Esophagus squamous epithelium (tissue), 5 donors: ENCODE measurements at regions not wholly inside any gene's neighbourhood (a gene's known extent, or its start where the extent isn't known, plus 50 kb on each side); places are given as distances from the start of the nearest gene placed in this dataset.

Experiments used
- DNase-seq: peaks from one replicate; lab custom pipeline; 2025; lab: John Stamatoyannopoulos, UW
- H3K27ac ChIP-seq, 4 donors: fragments of 200-600 bp; sonication (generic); one replicate each; pipeline ENCODE4 v1.5.1; 2016 to 2019; ENCODE audit warnings: mild to moderate bottlenecking in 1 of 4
- H3K27me3 ChIP-seq, 4 donors: fragments of 200-600 bp; sonication (generic); 1 replicate in 3 of 4; 2 replicates in 1 of 4; pipeline versions ENCODE4 v1.5.1 to v1.6.0; 2017 to 2021; ENCODE audit warnings: antibody characterized with exemption in 1 of 4
- H3K36me3 ChIP-seq, 3 donors: fragments of 200-600 bp; sonication (generic); one replicate each; pipeline ENCODE4 v1.5.1; 2016 to 2019
- H3K4me1 ChIP-seq, 3 donors: fragments of 200-600 bp; sonication (generic); one replicate each; pipeline ENCODE4 v1.5.1; 2017 to 2019
- H3K4me3 ChIP-seq, 4 donors: fragments of 200-600 bp; sonication (generic); 1 replicate in 3 of 4; 2 replicates in 1 of 4; pipeline ENCODE4 v1.5.1; 2016 to 2019; ENCODE audit warnings: mild to moderate bottlenecking in 2 of 4, moderate library complexity in 1 of 4
- H3K9me3 ChIP-seq, 3 donors: fragments of 200-600 bp; sonication (generic); one replicate each; pipeline ENCODE4 v1.5.1; 2016 to 2019
- POLR2A ChIP-seq, 4 donors: fragments of 450-650 bp; IDR thresholded peaks; one replicate each; pipeline ENCODE4 v1.6.1; 2017; ENCODE audit warnings: antibody characterized with exemption in 4 of 4, mild to moderate bottlenecking in 4 of 4, moderate library complexity in 3 of 4
- WGBS, 2 donors: methylation state at CpG; one replicate each; pipeline ENCODE4 v1.1.5; 2018; 5-methylcytosine and 5-hydroxymethylcytosine counted together
- intact Hi-C: fragments of 100-400 bp; cut with DNase I; formaldehyde crosslinking; loops from one replicate; pipeline ENCODE4 v1.15.0; 2022
- TF ChIP-seq, protein P1 (sequence below), 6 experiments: fragments of 450-650 bp in 4 of 6; fragments of 200-600 bp in 2 of 6; sonication (generic) in 2 of 6; IDR thresholded peaks; one replicate each; pipeline ENCODE4 v1.5.1; 2016 to 2019; ENCODE audit warnings: antibody characterized with exemption in 6 of 6, mild to moderate bottlenecking in 4 of 6, moderate library complexity in 4 of 6
- donor health status: DM: yes; HTN: yes; CAD: no.

DNA sequence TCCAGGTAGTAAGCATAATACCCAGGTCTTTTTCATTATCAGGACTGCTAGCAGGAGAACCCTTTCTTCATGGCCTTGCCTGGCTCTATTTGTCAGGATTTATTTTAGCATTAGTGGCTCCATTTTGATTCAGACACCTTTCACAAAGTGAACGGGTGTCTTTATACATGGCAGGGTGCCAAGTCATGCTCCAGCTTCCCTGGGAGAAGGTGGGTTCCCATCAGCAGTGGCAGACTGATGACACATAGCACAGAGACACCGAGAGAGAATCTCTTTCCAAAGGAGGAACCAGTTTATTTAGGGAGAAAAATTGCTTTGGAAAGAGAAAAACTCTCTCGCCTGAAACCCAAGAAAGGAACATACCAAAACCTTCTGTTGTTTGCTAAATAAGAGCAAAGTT is 135.3 kb upstream of the TMTC4 start:
- H3K4me3 ChIP-seq: no peak overlapping the region
- peaks cover 0 to 16% (median 7%) of the 10 kb centered on the region in 3 donors for H3K4me1 ChIP-seq
- no peaks in the 10 kb centered on the region for H3K27me3 ChIP-seq
- 49 to 51% methylated on average over 3 of the region's 3 CpGs for WGBS, 2 donors
- H3K9me3 ChIP-seq: no peaks in the 10 kb centered on the region
- DNase-seq: no peak
- H3K27ac ChIP-seq: no peak overlapping the region
- H3K36me3 ChIP-seq: no peaks in the 10 kb centered on the region
- intact Hi-C loops: no loop called here
- TF ChIP-seq, protein P1, sequence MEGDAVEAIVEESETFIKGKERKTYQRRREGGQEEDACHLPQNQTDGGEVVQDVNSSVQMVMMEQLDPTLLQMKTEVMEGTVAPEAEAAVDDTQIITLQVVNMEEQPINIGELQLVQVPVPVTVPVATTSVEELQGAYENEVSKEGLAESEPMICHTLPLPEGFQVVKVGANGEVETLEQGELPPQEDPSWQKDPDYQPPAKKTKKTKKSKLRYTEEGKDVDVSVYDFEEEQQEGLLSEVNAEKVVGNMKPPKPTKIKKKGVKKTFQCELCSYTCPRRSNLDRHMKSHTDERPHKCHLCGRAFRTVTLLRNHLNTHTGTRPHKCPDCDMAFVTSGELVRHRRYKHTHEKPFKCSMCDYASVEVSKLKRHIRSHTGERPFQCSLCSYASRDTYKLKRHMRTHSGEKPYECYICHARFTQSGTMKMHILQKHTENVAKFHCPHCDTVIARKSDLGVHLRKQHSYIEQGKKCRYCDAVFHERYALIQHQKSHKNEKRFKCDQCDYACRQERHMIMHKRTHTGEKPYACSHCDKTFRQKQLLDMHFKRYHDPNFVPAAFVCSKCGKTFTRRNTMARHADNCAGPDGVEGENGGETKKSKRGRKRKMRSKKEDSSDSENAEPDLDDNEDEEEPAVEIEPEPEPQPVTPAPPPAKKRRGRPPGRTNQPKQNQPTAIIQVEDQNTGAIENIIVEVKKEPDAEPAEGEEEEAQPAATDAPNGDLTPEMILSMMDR (IDR thresholded peaks at IDR 0.05): no peak
- no peak for TF ChIP-seq POLR2A (IDR thresholded peaks at IDR 0.05)

DNA sequence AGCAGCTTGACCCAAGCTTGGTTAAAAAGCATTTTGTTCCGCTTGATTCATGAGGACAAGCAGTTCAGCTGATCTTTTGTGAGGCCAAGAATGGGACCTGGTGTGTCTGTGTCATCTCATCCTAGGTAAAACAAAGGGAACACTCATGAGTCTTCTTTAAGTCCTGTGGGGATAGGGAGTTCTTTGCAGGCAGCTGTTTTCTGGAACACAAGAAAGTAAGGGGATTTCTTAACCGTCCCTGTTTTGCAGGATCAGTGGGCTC is 134.5 kb upstream of the TMTC4 start:
- DNase-seq: no peak
- Histone ChIP-seq H3K27me3 (no peaks in the 10 kb centered on the region), H3K9me3 (no peaks in the 10 kb centered on the region), H3K4me1 (peaks cover 0 to 13% (median 7%) of the 10 kb centered on the region in 3 donors), H3K27ac (no peak overlapping the region), H3K4me3 (no peak overlapping the region), H3K36me3 (no peaks in the 10 kb centered on the region)
- intact Hi-C loops: no loop called here
- TF ChIP-seq, protein P1 (IDR thresholded peaks at IDR 0.05): no peak
- TF ChIP-seq POLR2A (IDR thresholded peaks at IDR 0.05): no peak
- WGBS, 2 donors: 57 to 100% methylated on average over 1 to 2 of the region's 2 CpGs

DNA sequence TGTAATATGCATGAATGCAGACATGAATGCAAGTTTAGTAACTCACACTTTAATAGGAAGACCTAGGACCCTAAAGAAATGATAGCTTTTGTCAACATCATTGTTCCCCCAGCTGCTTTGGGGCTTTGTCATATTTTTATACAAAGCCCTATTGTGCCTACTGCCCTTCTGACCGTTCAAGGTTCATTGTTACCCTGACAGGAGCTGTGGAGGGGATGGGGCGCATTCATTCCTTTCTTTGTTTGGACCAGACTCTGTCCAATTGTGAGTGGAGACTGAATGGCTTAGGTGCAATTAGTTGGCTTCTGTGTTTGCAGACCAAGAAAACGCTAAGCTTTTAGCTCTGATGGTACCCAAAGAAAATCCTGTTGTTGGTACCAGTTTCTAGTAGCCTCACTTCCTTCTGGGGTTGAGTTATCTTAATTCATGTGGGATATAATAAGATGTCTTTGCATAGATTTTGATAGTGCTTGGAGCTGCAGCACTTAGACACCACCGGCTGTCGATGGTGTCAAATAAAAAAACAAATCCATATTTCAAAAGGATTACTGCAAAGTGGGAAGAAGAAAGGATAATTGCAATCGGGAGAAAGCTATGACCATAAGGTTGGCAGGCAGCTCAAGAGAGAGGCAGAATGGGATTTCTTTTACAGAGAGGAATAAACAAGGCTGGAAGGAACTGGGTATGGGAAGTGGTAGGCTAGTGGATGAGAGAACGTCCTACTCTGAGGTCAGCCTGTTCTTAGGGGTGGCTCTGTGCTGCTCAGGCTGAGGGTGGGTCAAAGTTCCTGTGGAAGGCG is 133.9 kb upstream of the TMTC4 start:
- DNase-seq: no peak
- no peak for TF ChIP-seq POLR2A (IDR thresholded peaks at IDR 0.05)
- TF ChIP-seq, protein P1 (IDR thresholded peaks at IDR 0.05): no peak
- Histone ChIP-seq H3K27me3 (no peaks in the 10 kb centered on the region), H3K4me3 (no peak overlapping the region), H3K9me3 (no peaks in the 10 kb centered on the region), H3K36me3 (no peaks in the 10 kb centered on the region), H3K4me1 (peaks cover 0 to 8% (median 3%) of the 10 kb centered on the region in 3 donors), H3K27ac (no peak overlapping the region)
- 73 to 74% methylated on average over 8 of the region's 8 CpGs for WGBS, 2 donors
- intact Hi-C loops: no loop called here

- WGBS, 2 donors: 66 to 75% methylated on average over 6 of the region's 6 CpGs
- Histone ChIP-seq H3K27ac (no peak overlapping the region), H3K36me3 (no peaks in the 10 kb centered on the region), H3K9me3 (no peaks in the 10 kb centered on the region), H3K27me3 (no peaks in the 10 kb centered on the region), H3K4me3 (no peak overlapping the region), H3K4me1 (peaks cover 0 to 35% (median 0%) of the 10 kb centered on the region in 3 donors)
- TF ChIP-seq, protein P1 (IDR thresholded peaks at IDR 0.05): no peak
- no peak for TF ChIP-seq POLR2A (IDR thresholded peaks at IDR 0.05)
- intact Hi-C loops: no loop called here
- no peak for DNase-seq
Measured at GRCh38 chr13:100803091-100803490, 128.5 kb upstream of the TMTC4 start.

GRCh38 chr13:100800283-100800875 is 125.8 kb upstream of the TMTC4 start:
- no peak for DNase-seq
- TF ChIP-seq POLR2A (IDR thresholded peaks at IDR 0.05): no peak
- TF ChIP-seq, protein P1 (IDR thresholded peaks at IDR 0.05): no peak
- Histone ChIP-seq H3K4me3 (no peak overlapping the region), H3K27me3 (no peaks in the 10 kb centered on the region), H3K4me1 (peaks cover 0 to 36% (median 0%) of the 10 kb centered on the region in 3 donors), H3K36me3 (no peaks in the 10 kb centered on the region), H3K27ac (peak overlapping the region in 1 of 4 donors; percentile 0), H3K9me3 (peaks cover 0 to 14% (median 0%) of the 10 kb centered on the region in 3 donors)
- intact Hi-C loops: no loop called here
- 38 to 59% methylated on average over 7 to 8 of the region's 8 CpGs for WGBS, 2 donors
